ENCODE measurements at regions not wholly inside any gene's neighbourhood (a gene's known extent, or its start where the extent isn't known, plus 50 kb on each side); places are given as distances from the start of the nearest gene placed in this dataset.

DNA sequence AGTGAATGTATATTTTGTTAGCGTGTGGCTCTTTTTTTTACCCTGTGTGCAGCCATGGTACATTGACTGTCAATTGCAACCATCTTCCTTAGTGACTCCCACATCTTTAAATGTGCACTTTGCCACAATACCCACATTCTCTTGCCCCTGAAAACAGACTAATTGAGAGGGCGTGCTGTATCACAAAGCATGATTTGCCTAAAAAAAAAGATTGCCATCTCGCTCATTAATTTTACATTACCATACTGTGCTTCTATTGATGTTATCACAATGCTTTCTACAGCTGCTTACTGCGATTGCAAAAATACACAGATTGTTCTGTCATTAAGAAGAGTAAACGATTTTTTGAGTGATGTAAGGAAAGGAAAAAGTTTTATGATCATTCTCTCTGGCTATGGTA, 613.1 kb upstream of the NRP1 start:
- TF ChIP-seq, protein P1, sequence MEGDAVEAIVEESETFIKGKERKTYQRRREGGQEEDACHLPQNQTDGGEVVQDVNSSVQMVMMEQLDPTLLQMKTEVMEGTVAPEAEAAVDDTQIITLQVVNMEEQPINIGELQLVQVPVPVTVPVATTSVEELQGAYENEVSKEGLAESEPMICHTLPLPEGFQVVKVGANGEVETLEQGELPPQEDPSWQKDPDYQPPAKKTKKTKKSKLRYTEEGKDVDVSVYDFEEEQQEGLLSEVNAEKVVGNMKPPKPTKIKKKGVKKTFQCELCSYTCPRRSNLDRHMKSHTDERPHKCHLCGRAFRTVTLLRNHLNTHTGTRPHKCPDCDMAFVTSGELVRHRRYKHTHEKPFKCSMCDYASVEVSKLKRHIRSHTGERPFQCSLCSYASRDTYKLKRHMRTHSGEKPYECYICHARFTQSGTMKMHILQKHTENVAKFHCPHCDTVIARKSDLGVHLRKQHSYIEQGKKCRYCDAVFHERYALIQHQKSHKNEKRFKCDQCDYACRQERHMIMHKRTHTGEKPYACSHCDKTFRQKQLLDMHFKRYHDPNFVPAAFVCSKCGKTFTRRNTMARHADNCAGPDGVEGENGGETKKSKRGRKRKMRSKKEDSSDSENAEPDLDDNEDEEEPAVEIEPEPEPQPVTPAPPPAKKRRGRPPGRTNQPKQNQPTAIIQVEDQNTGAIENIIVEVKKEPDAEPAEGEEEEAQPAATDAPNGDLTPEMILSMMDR (IDR thresholded peaks at IDR 0.05): no peak
- no peak for TF ChIP-seq POLR2A (IDR thresholded peaks at IDR 0.05)
